Superior temporal gyrus (tissue), 1 donor: ENCODE measurements at regions not wholly inside any gene's neighbourhood (a gene's known extent, or its start where the extent isn't known, plus 50 kb on each side); places are given as distances from the start of the nearest gene placed in this dataset.
"Not testable (repeated sequence)": the region's sequence is repeated elsewhere in the genome, so short reads cannot be mapped to it uniquely, and the experiment has no call there.

Experiments used
- DNase-seq: peaks from one replicate; pipeline ENCODE4 v3.0.0-alpha.2; 2016; ENCODE audit errors: extremely low spot score

DNA sequence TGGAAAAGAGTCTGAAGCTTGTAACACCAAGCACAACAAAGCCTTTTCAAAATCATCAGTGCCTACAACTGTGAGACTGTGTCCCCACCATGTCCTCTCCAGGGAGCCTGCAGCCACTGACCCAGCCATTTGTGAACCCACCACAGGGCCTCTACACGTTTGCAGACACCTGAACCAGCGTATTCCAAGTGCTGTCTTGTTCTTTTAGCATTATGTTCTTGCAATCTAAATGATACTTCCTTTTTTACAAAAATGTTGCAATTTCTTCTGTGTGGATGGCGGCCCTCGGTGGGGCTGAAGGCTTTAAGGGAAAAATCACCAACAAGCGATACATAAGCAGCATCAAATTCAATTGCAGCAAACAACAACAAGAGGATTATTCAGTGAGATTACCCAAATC, 403.2 kb upstream of the MGMT start:
- DNase-seq: no peak

GRCh38 chr10:129066529-129066928, 400.5 kb upstream of the MGMT start:
- not testable (repeated sequence) for DNase-seq

- not testable (repeated sequence) for DNase-seq
Measured at GRCh38 chr10:129071411-129071810, 395.6 kb upstream of the MGMT start.

DNA sequence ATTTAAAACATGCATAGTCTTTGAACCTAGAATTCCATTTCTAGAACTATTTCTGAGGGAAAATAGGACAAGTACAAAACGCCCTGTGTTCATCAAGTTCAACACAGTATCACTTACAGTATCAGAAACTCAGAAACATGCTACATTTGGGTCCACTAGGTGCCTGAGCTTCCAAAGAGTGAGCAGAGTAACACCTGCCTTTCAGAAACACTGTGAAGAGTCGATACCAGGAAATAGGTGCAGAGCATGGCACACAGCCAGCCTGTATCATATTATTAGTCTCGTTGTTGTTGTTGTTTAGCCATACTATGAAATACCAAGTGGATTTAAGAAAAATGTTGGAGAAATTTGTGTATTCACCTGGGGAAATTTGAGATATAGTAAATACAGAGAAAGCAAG, 392.1 kb upstream of the MGMT start:
- no peak for DNase-seq

- no peak for DNase-seq
Measured at GRCh38 chr10:129075508-129075907, 391.5 kb upstream of the MGMT start.

DNA sequence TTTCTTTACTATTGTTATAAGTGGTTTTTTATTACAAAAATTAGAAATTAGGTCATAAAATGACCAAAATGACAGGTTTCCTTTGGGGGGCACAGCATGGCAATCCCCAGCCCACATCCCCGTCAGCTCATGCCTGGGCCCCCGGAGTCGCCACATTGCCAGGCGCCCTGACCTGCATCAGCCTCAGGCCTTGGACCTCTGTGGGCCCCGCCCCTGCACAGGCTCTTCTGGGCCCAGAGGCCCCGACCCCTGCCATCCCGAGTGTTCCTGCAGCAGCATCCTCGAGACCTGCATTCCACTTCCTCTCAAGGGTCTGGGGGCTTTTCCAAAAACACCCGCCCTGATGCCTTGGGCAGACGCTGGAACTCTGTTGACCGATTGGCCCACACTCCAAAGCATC, 391.1 kb upstream of the MGMT start:
- no peak for DNase-seq

DNA sequence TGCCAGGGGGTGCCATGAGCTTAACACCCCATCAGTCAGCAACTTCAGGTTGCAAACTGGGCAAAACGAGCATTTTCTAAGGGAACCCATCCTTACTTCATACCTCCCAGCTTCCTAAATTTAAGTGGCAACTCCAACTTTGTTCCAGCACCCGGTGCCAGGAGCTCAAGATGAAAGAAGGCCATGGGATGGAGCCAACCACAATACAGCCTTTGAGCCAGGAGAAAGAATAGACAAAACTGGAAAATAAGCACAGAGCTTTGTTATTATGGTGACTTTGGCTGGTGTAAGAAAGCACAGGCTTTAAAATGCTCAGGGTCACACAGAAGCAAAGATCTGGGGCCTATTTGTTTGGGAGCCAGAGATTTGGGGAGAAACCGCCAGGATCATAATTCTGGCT, 388.7 kb upstream of the MGMT start:
- no peak for DNase-seq

DNA sequence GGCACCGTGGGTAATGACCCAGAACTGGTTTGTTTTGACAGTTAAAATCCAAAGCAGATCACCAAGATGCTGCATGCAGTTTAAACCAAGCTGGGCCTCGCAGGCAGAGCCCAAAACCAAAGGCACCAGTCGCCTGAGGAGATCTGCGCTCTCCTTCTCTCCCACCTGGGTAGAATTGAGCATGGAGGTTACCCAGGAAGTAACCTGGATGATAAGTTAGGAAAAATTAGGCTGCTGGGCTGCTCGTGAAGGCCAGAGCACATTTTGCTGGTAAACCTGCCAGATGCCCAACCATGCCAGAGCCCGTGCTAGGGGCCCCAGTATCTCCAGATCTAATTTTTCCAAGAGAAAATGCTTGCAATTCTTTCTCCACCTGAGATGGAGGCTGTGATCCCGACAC, 388.3 kb upstream of the MGMT start:
- no peak for DNase-seq

DNA sequence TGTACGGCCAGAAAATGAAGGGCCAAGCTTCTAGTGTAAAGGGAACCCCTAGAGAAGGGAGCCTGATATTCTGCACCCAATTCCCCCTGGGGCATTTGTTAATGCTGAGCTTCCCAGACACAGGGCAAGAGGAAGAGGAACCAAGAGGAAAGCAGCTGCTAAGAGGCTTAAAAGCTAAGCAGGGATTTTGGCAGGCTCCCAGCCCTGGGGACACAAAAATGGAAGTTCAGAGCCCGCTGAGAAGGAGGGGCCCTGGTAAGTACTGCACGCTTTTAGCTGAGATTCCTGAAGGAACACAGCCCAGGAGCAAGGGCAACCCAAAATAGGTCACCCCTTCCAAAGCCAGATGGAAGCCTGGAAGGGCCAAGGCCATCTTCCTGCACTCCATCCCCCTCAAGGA, 387.3 kb upstream of the MGMT start:
- no peak for DNase-seq

DNA sequence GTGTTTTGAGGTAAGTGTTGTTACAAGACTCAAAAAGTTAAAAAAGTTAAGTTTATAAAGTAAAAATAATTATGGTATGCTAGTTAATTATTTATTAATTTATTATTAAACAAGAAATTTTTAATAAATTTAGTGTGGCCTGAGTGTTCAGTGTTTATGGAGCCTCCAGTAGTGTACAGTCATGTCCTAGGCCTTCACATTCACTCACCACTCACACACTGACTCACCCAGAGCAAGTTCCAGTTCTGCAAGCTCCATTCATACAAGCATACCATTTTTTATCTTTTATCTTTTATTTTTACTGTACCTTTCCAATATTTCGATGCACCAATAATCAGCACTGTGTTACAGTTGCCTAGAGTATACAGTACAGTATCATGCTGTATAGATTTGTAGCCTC, 381.2 kb upstream of the MGMT start:
- no peak for DNase-seq

- no peak for DNase-seq
Measured at GRCh38 chr10:129089341-129089740, 377.7 kb upstream of the MGMT start.

GRCh38 chr10:129090165-129090564, 376.9 kb upstream of the MGMT start:
- no peak for DNase-seq

DNA sequence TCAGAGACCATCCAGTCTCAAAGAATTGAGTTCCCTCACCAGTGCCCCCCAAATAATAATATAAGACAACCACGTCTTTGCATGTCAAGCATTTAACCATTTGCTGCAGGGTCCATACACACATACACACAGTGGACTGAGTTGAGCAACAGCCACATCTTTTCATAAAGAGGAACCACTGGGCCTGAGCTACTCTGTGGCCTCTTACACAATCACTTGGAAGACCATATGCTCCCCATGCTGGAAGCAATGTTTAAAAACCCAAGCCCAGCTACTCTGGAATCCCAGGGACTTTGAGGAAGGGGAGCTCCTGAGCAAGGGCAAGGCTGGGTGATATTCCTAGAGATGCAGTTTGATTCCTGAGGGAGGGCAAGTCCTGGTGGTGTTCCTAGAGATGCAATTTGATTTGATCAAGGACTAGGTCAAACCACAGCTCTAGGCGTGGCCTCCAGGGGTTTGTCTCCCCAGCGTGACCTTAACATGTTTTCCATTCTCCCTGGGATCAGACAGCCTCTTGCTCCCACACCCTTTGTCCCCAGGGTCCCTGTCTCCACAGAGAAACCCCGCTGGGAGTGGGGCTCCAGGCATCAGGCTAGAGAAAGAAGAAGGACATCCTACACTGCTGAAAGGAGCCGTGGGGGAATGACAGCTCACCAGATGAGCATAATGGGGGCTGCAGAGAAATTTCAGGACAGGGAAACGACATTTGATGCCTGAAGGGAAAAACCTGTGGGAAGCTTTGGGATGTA, 376.2 kb upstream of the MGMT start:
- no peak for DNase-seq

GRCh38 chr10:129093641-129094040, 373.4 kb upstream of the MGMT start:
- no peak for DNase-seq

- no peak for DNase-seq
Measured at GRCh38 chr10:129094233-129094632, 372.8 kb upstream of the MGMT start.

- DNase-seq: no peak
Measured at GRCh38 chr10:129094861-129095260, 372.2 kb upstream of the MGMT start.

- no peak for DNase-seq
Measured at GRCh38 chr10:129095680-129096064, 371.4 kb upstream of the MGMT start.

GRCh38 chr10:129096065-129096984, 370.7 kb upstream of the MGMT start:
- no peak for DNase-seq

GRCh38 chr10:129097776-129098330, 369.2 kb upstream of the MGMT start:
- DNase-seq: no peak

DNA sequence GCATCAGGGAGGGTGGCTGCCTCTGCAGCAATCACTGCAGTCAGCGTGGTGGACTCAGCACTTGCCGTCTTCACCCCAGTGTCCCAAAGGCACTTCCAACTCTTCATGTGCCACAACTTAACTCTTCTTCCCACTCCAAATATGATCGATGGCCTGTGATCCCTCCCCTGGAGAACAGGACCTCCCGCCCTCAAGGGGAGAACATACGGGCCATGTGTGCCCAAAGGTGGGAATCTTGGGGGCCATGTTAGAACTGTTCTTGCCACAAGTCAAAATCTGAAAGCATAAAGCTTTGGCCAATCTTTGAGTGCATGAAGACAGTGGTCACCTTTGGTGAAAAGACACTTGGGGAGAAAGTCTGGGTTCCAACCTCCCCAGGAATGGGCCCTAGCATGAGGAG, 368.5 kb upstream of the MGMT start:
- DNase-seq: no peak

- no peak for DNase-seq
Measured at GRCh38 chr10:129099486-129099885, 367.6 kb upstream of the MGMT start.

DNA sequence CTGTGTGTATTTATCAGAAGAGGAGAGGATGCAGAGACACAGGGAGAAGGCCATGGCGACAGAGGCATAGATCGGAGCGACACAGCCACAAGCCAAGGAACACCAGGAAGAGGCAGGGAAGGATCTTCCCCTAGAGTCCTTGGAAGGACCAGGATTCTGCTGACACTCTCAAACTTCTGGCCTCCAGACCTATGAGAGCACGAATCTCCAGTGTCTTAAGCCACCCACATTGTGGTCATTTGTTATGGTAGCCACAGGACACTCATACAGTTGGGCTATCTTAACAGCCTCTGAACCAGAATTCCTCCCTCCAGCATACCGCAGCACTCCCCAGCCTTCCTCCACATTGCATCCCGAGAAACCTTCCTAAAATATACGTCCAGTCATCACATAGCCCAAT, 367.0 kb upstream of the MGMT start:
- no peak for DNase-seq
